CD4-positive, alpha-beta T cell treated with Interleukin-1 beta for 1 hour (primary cell): ENCODE measurements at regions not wholly inside any gene's neighbourhood (a gene's known extent, or its start where the extent isn't known, plus 50 kb on each side); places are given as distances from the start of the nearest gene placed in this dataset.
"Not testable (repeated sequence)": the region's sequence is repeated elsewhere in the genome, so short reads cannot be mapped to it uniquely, and the experiment has no call there.

Experiments
- DNase-seq, 2 donors: peaks; one replicate each; pipeline ENCODE4 v3.0.0-alpha.2; 2020 to 2022

- DNase-seq = no peak
Measured at GRCh38 chr10:22158426-22158825, 59.4 kb downstream of the EBLN1 start.

- DNase-seq = no peak
Measured at GRCh38 chr10:22156750-22157149, 61.1 kb downstream of the EBLN1 start.

- no peak for DNase-seq
Measured at GRCh38 chr10:22152403-22152802, 65.4 kb downstream of the EBLN1 start.

- no peak for DNase-seq
Measured at GRCh38 chr10:22150842-22151241, 67.0 kb downstream of the EBLN1 start.

GRCh38 chr10:22148961-22149360 is 68.9 kb downstream of the EBLN1 start:
- no peak for DNase-seq

- DNase-seq = not testable (repeated sequence)
Measured at GRCh38 chr10:22145873-22146272, 71.9 kb downstream of the EBLN1 start.

- no peak for DNase-seq
Measured at GRCh38 chr10:22137542-22137941, 80.3 kb downstream of the EBLN1 start.

- no peak for DNase-seq
Measured at GRCh38 chr10:22135591-22135990, 82.2 kb downstream of the EBLN1 start.

GRCh38 chr10:22133749-22134624 is 83.8 kb downstream of the EBLN1 start:
- no peak for DNase-seq

GRCh38 chr10:22130824-22131223 is 87.0 kb downstream of the EBLN1 start:
- DNase-seq = not testable (repeated sequence)

- not testable (repeated sequence) for DNase-seq
Measured at GRCh38 chr10:22129612-22130011, 88.2 kb downstream of the EBLN1 start.

- DNase-seq = not testable (repeated sequence)
Measured at GRCh38 chr10:22121181-22121580, 96.6 kb downstream of the EBLN1 start.

- not testable (repeated sequence) for DNase-seq
Measured at GRCh38 chr10:22120072-22120471, 97.7 kb downstream of the EBLN1 start.

- DNase-seq = not testable (repeated sequence)
Measured at GRCh38 chr10:22119575-22119974, 98.2 kb downstream of the EBLN1 start.

- DNase-seq = no peak
Measured at GRCh38 chr10:22111705-22112104, 106.1 kb downstream of the EBLN1 start.

GRCh38 chr10:22111260-22111659 is 106.6 kb downstream of the EBLN1 start:
- no peak for DNase-seq

- DNase-seq = no peak
Measured at GRCh38 chr10:22110761-22111160, 107.1 kb downstream of the EBLN1 start.

- DNase-seq = no peak
Measured at GRCh38 chr10:22105270-22105669, 101.7 kb upstream of the DNAJC1 start.

GRCh38 chr10:22103701-22104470 is 100.4 kb upstream of the DNAJC1 start:
- DNase-seq = peak in 1 of 2 donors; percentile 6

GRCh38 chr10:22097696-22098095 is 94.2 kb upstream of the DNAJC1 start:
- DNase-seq = no peak

GRCh38 chr10:22091260-22091659 is 87.7 kb upstream of the DNAJC1 start:
- not testable (repeated sequence) for DNase-seq

- DNase-seq = no peak
Measured at GRCh38 chr10:22087402-22087738, 83.8 kb upstream of the DNAJC1 start.

- no peak for DNase-seq
Measured at GRCh38 chr10:22086730-22087401, 83.3 kb upstream of the DNAJC1 start.
